IMR-90 (cell line): ENCODE measurements at regions not wholly inside any gene's neighbourhood (a gene's known extent, or its start where the extent isn't known, plus 50 kb on each side); places are given as distances from the start of the nearest gene placed in this dataset.

Experiments used
- ATAC-seq: fragments of 200-7000 bp; cut with Tn5 transposase; 2 replicates; pipeline ENCODE4 v1.9.1; 2020; ENCODE audit warnings: low read depth, mild to moderate bottlenecking, moderate library complexity
- BruUV-seq: library from RNA; stranded (reverse); fragments of 400-500 nt; replicated peaks from 2 replicates; lab custom pipeline; 2021; lab: Mats Ljungman, UMichigan
- CTCF ChIA-PET: fragments of 300-600 bp; formaldehyde crosslinking; extraction: SDS; loops from one replicate; lab custom pipeline; 2021; ENCODE audit warnings: antibody characterized with exemption; lab: Yijun Ruan, JAX
- POLR2A ChIA-PET: fragments of 300-600 bp; sonication (Branson Sonifier 250); formaldehyde crosslinking; loops from one replicate; lab custom pipeline; 2022; ENCODE audit warnings: antibody characterized with exemption; ENCODE audit not compliant: unreplicated experiment; lab: Charles Lee
- DNase-seq: peaks from one replicate; pipeline ENCODE4 v3.0.0; 2013
- H2AFZ ChIP-seq: replicated peaks from 2 replicates; pipeline ENCODE3; 2013; ENCODE audit warnings: low read length, mild to moderate bottlenecking; ENCODE audit not compliant: poor library complexity
- H2AK5ac ChIP-seq: 2 replicates; pipeline ENCODE4 v1.6.1; 2013; ENCODE audit warnings: low read depth, low read length, inconsistent platforms
- H2AK9ac ChIP-seq: replicated peaks from 2 replicates; pipeline ENCODE3; 2013; ENCODE audit warnings: mild to moderate bottlenecking, low read depth, low read length, moderate library complexity; ENCODE audit not compliant: poor library complexity
- H2BK120ac ChIP-seq: 2 replicates; pipeline ENCODE4 v1.6.1; 2013; ENCODE audit warnings: low read depth, low read length, inconsistent platforms
- H2BK15ac ChIP-seq: 3 replicates; pipeline ENCODE4 v1.6.1; 2013; ENCODE audit warnings: low read depth, low read length, inconsistent platforms
- H2BK20ac ChIP-seq: 2 replicates; pipeline ENCODE4 v1.6.1; 2013; ENCODE audit warnings: low read depth, mild to moderate bottlenecking, inconsistent platforms, low read length, moderate library complexity
- H2BK5ac ChIP-seq: 2 replicates; pipeline ENCODE4 v1.6.1; 2013; ENCODE audit warnings: mild to moderate bottlenecking, low read depth, low read length, inconsistent platforms; ENCODE audit not compliant: poor library complexity, severe bottlenecking
- H3K14ac ChIP-seq: replicated peaks from 2 replicates; pipeline ENCODE4 v1.6.1; 2013; ENCODE audit warnings: low read depth, low read length, inconsistent platforms
- H3K18ac ChIP-seq: 2 replicates; pipeline ENCODE4 v1.6.1; 2013; ENCODE audit warnings: low read depth, low read length, control low read depth
- H3K23ac ChIP-seq: 2 replicates; pipeline ENCODE4 v1.6.1; 2013; ENCODE audit warnings: low read depth, low read length, inconsistent platforms
- H3K27ac ChIP-seq: 2 replicates; pipeline ENCODE4 v1.5.1; 2013; ENCODE audit warnings: mild to moderate bottlenecking, control low read depth, low read length; ENCODE audit not compliant: insufficient read depth
- H3K27me3 ChIP-seq: 2 replicates; pipeline ENCODE4 v1.6.1; 2013; ENCODE audit warnings: low read length; ENCODE audit not compliant: control insufficient read depth, insufficient read depth
- H3K36me3 ChIP-seq: 2 replicates; pipeline ENCODE4 v1.6.1; 2013; ENCODE audit warnings: low read length, mixed read lengths; ENCODE audit not compliant: control insufficient read depth, insufficient read depth
- H3K4ac ChIP-seq: 2 replicates; pipeline ENCODE4 v1.6.1; 2013; ENCODE audit warnings: low read depth, low read length, inconsistent platforms
- H3K4me1 ChIP-seq: 2 replicates; pipeline ENCODE4 v1.6.1; 2013; ENCODE audit warnings: low read length, mixed read lengths; ENCODE audit not compliant: control insufficient read depth, insufficient read depth
- H3K4me2 ChIP-seq: 2 replicates; pipeline ENCODE4 v1.6.1; 2013; ENCODE audit warnings: low read depth, mild to moderate bottlenecking, control low read depth, low read length, moderate library complexity
- H3K4me3 ChIP-seq: 2 replicates; pipeline ENCODE4 v1.5.1; 2013; ENCODE audit warnings: low read depth, mild to moderate bottlenecking, control low read depth, low read length, moderate library complexity; ENCODE audit not compliant: insufficient read depth
- H3K56ac ChIP-seq: 2 replicates; pipeline ENCODE4 v1.6.1; 2013; ENCODE audit warnings: low read length, inconsistent platforms; ENCODE audit not compliant: insufficient read depth; ENCODE audit errors: extremely low read depth
- H3K79me1 ChIP-seq, 2 experiments: 2 replicates each; pipeline ENCODE4 v1.6.1; 2013; ENCODE audit warnings: low read length in 2 of 2, inconsistent platforms in 1 of 2, low read depth in 1 of 2
- H3K9ac ChIP-seq: 2 replicates; pipeline ENCODE4 v1.6.1; 2013; ENCODE audit warnings: low read depth, low read length, control low read depth
- H3K9me1 ChIP-seq: 2 replicates; pipeline ENCODE4 v1.6.1; 2013; ENCODE audit warnings: low read length, inconsistent platforms; ENCODE audit not compliant: insufficient read depth
- H3K9me3 ChIP-seq: 2 replicates; pipeline ENCODE4 v1.6.1; 2013; ENCODE audit warnings: low read length; ENCODE audit not compliant: control insufficient read depth, insufficient read depth
- H4K20me1 ChIP-seq: 2 replicates; pipeline ENCODE4 v1.6.1; 2013; ENCODE audit warnings: low read length, inconsistent platforms; ENCODE audit not compliant: insufficient read depth
- H4K5ac ChIP-seq: 2 replicates; pipeline ENCODE4 v1.6.1; 2013; ENCODE audit warnings: mild to moderate bottlenecking, low read depth, low read length, control low read depth
- H4K8ac ChIP-seq, 2 experiments: 2 replicates each; pipeline ENCODE4 v1.6.1; 2013; ENCODE audit warnings: low read depth in 2 of 2, low read length in 2 of 2, control low read depth in 1 of 2, inconsistent platforms in 1 of 2
- H4K91ac ChIP-seq: 2 replicates; pipeline ENCODE4 v1.6.1; 2013; ENCODE audit warnings: low read depth, low read length, inconsistent platforms; ENCODE audit not compliant: insufficient read depth
- BHLHE40 ChIP-seq: fragments of 150-350 bp; IDR thresholded peaks from 2 replicates; pipeline ENCODE4 v1.6.1; 2016; ENCODE audit warnings: mild to moderate bottlenecking, low read depth, low read length
- CEBPB ChIP-seq: IDR thresholded peaks from 2 replicates; pipeline ENCODE4 v1.6.1; 2012; ENCODE audit warnings: low read depth, low read length, improper control_type of control experiment
- CTCF ChIP-seq: conservative IDR thresholded peaks from 2 replicates; pipeline ENCODE4 v1.5.1; 2012; ENCODE audit warnings: mild to moderate bottlenecking, low read depth, low read length, improper control_type of control experiment
- FOS ChIP-seq: fragments of 150-350 bp; IDR thresholded peaks from 2 replicates; pipeline ENCODE4 v1.6.1; 2016; ENCODE audit warnings: low read depth, low read length
- MAFK ChIP-seq: IDR thresholded peaks from 2 replicates; pipeline ENCODE4 v1.6.1; 2012; ENCODE audit warnings: low read depth, low read length, improper control_type of control experiment
- MAZ ChIP-seq: IDR thresholded peaks from 2 replicates; pipeline ENCODE4 v1.6.1; 2012; ENCODE audit warnings: low read depth, mild to moderate bottlenecking, low read length, improper control_type of control experiment, moderate library complexity, borderline replicate concordance
- MXI1 ChIP-seq: IDR thresholded peaks from 2 replicates; pipeline ENCODE4 v1.6.1; 2012; ENCODE audit warnings: low read depth, mild to moderate bottlenecking, low read length, moderate library complexity, borderline replicate concordance
- NFE2L2 ChIP-seq: fragments of 150-350 bp; IDR thresholded peaks from 2 replicates; pipeline ENCODE4 v1.6.1; 2016; ENCODE audit warnings: low read depth, mild to moderate bottlenecking, low read length
- POLR2A ChIP-seq: IDR thresholded peaks from 2 replicates; pipeline ENCODE4 v1.6.1; 2012; ENCODE audit warnings: mild to moderate bottlenecking, low read depth, low read length
- RAD21 ChIP-seq: IDR thresholded peaks from 2 replicates; pipeline ENCODE4 v1.6.1; 2012; ENCODE audit warnings: low read length, improper control_type of control experiment
- RCOR1 ChIP-seq: IDR thresholded peaks from 2 replicates; pipeline ENCODE4 v1.6.1; 2012; ENCODE audit warnings: mild to moderate bottlenecking, low read length, improper control_type of control experiment; ENCODE audit not compliant: insufficient replicate concordance
- RFX5 ChIP-seq: IDR thresholded peaks from 2 replicates; pipeline ENCODE4 v1.8.0; 2012; ENCODE audit warnings: low read depth, mild to moderate bottlenecking, low read length, moderate library complexity
- SMC3 ChIP-seq: fragments of 150-350 bp; IDR thresholded peaks from 2 replicates; pipeline ENCODE4 v1.6.1; 2016; ENCODE audit warnings: low read depth, mild to moderate bottlenecking, antibody characterized with exemption, low read length, moderate library complexity
- USF2 ChIP-seq: fragments of 150-350 bp; IDR thresholded peaks from 2 replicates; pipeline ENCODE4 v1.6.1; 2017; ENCODE audit warnings: mild to moderate bottlenecking, antibody characterized with exemption, low read length, low read depth
- WGBS, 2 experiments: methylation state at CpG; one replicate each; pipeline versions ENCODE4 v1.1.5 to v1.1.7; 2013; ENCODE audit warnings: missing lambda C conversion rate in 2 of 2; ENCODE audit not compliant: insufficient read length in 1 of 2; ENCODE audit errors: extremely low coverage in 2 of 2; 5-methylcytosine and 5-hydroxymethylcytosine counted together
- dilution Hi-C: fragments of 300-500 bp; cut with HindIII; formaldehyde crosslinking; loops from one replicate; pipeline ENCODE4 v1.14.3; 2018; ENCODE audit warnings: low sequenced_read_pairs; ENCODE audit not compliant: unreplicated experiment
- in situ Hi-C: fragments of 300-500 bp; cut with MboI; formaldehyde crosslinking; loops from 3 replicates; pipeline ENCODE4 v1.14.3; 2019; ENCODE audit warnings: low sequenced_read_pairs, inconsistent platforms, mixed read lengths
- intact Hi-C: fragments of 100-400 bp; cut with micrococcal nuclease; formaldehyde crosslinking; loops from 2 replicates; pipeline ENCODE4 v1.10.0; 2022
- TF ChIP-seq, protein P1 (sequence below): fragments of 150-350 bp; IDR thresholded peaks from 2 replicates; pipeline ENCODE4 v1.6.1; 2016; ENCODE audit warnings: low read depth, mild to moderate bottlenecking, low read length, moderate library complexity, borderline replicate concordance

GRCh38 chr14:30227876-30228275, 300.2 kb upstream of the PRKD1 start:
- Histone ChIP-seq H3K4ac (no peak overlapping the region), H3K27ac (peak overlapping the region; percentile 21; the same call in 1 of the 2 replicates), H3K23ac (no peak overlapping the region; the same call in 1 of the 2 replicates), H3K14ac (peak overlapping the region; percentile 58; the same call in 1 of the 2 replicates), H2BK15ac (0 out of 3 replicates have a peak overlapping the region, but pooled peaks have one; percentile 80), H2AK5ac (no peak overlapping the region), H3K9me3 (no peaks in the 10 kb centered on the region), H4K20me1 (no peaks in the 10 kb centered on the region), H2BK20ac (peak overlapping the region; percentile 58; the same call in 1 of the 2 replicates), H3K27me3 (no peaks in the 10 kb centered on the region), H4K8ac (peak overlapping the region in 1 of 2 experiments; percentile 50; a peak in 1 of 4 replicates), H2BK120ac (peak overlapping the region; percentile 62; the same call in 1 of the 2 replicates), H3K9me1 (peaks cover 3% of the 10 kb centered on the region; the same call in 1 of the 2 replicates), H3K56ac (no peak overlapping the region), H3K4me1 (peaks cover 7% of the 10 kb centered on the region), H3K18ac (peak overlapping the region; percentile 89; the same call in 1 of the 2 replicates), H3K9ac (no peak overlapping the region), H2BK5ac (peak overlapping the region; percentile 55), H3K4me2 (peak overlapping the region; percentile 41), H2AFZ (no peak overlapping the region), H3K4me3 (no peak overlapping the region), H2AK9ac (no peak overlapping the region), H4K91ac (peak overlapping the region; percentile 72; the same call in 1 of the 2 replicates), H3K36me3 (no peaks in the 10 kb centered on the region), H3K79me1 (no peaks in the 10 kb centered on the region), H4K5ac (no peak overlapping the region; the same call in 1 of the 2 replicates)
- DNase-seq (peak; percentile 81), ATAC-seq (peak; percentile 59)
- POLR2A ChIA-PET, result interaction anchor here (0.6 kb wide), 1 partner anchor 12 kb away, joined by 4 read pairs; no protein-coding TSS in a partner anchor
- in situ Hi-C loops (no loop called here), intact Hi-C loops (no loop called here), dilution Hi-C loops (no loop called here)
- WGBS, 2 experiments, result no CpG with 5 or more reads among the region's 2 CpGs
- CTCF ChIA-PET, result interaction anchor here (0.7 to 2.6 kb wide), 2 partner anchors 43 to 671 kb away, joined by 5 to 8 read pairs; no protein-coding TSS in a partner anchor
- no TSS peak for BruUV-seq
- TF ChIP-seq RAD21 (no peak), BHLHE40 (no peak), CTCF (no peak), RCOR1 (no peak), MAZ (no peak), CEBPB (0 out of 2 replicates have a peak, but pooled peaks have one; percentile 33), POLR2A (no peak), USF2 (no peak), MXI1 (no peak), FOS (peak; percentile 64), MAFK (no peak), NFE2L2 (no peak), SMC3 (no peak), RFX5 (no peak)
- TF ChIP-seq, protein P1, sequence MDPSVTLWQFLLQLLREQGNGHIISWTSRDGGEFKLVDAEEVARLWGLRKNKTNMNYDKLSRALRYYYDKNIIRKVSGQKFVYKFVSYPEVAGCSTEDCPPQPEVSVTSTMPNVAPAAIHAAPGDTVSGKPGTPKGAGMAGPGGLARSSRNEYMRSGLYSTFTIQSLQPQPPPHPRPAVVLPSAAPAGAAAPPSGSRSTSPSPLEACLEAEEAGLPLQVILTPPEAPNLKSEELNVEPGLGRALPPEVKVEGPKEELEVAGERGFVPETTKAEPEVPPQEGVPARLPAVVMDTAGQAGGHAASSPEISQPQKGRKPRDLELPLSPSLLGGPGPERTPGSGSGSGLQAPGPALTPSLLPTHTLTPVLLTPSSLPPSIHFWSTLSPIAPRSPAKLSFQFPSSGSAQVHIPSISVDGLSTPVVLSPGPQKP, result no peak
